NCI-H748 treated with DMSO at 0.1 percent for 48 hours (cell line): ENCODE measurements at regions not wholly inside any gene's neighbourhood (a gene's known extent, or its start where the extent isn't known, plus 50 kb on each side); places are given as distances from the start of the nearest gene placed in this dataset.
A peak's percentile ranks its signal among the peaks of the same experiment; 100 is the strongest.
"Not testable (repeated sequence)": the region's sequence is repeated elsewhere in the genome, so short reads cannot be mapped to it uniquely, and the experiment has no call there.

Experiments
- DNase-seq: peaks from one replicate; lab custom pipeline; 2025; lab: John Stamatoyannopoulos, UW

DNA sequence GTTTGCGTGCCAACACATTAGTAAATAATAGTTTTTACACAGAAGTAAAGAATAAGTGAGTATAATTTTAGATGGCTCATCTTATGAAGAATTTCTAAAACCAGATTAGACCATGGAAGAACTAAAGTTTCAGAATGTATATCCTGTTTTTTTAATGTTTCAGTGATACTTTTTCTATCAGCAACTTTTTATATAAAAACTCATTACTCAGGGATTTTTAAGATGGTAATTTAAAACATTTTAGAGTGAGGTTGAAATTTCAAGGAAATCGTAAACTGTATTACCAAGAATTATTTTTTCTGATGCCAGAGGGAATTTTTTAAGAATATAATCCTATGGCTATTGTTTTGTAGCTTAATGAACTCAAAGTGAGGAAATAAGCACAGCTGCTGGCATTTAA, 128.5 kb upstream of the FANCL start:
- no peak for DNase-seq

DNA sequence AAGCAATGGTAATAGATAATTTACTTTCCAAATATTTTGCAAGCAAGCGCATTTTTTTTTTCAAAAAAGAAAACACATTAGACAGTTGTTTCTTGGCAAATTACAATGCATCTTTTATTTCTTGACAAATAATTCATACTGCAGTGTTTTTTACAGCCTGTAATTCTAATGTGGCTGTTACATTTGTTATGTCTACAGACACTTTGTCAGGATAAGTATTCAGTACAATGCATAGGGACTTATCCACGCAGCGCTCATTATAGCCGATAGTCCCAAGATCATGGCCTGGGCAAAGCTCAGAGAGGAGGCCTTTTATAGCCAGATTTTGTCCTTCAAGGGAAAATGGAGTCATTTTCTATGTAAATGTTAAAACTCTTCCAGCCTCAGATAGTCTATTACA, 123.0 kb upstream of the FANCL start:
- DNase-seq, result no peak

DNA sequence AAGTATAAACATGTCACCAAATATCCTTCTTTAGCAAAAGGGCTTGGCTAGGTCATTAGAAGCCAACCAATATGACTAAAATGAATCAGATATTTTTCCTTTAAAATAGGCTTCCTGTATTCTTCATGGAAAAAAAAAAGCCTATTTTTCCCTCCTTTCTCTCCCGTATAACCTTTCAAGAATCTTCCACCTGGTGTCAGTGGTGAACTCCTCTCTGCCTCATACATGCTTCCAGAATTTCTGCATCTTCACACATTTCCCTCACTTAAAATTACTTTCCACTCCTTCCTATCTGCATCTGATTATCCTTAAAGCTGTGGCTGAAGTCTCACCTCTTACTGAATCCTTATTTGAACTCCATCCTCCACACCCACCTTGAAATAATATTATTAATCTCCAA, 116.9 kb upstream of the FANCL start:
- no peak for DNase-seq

DNA sequence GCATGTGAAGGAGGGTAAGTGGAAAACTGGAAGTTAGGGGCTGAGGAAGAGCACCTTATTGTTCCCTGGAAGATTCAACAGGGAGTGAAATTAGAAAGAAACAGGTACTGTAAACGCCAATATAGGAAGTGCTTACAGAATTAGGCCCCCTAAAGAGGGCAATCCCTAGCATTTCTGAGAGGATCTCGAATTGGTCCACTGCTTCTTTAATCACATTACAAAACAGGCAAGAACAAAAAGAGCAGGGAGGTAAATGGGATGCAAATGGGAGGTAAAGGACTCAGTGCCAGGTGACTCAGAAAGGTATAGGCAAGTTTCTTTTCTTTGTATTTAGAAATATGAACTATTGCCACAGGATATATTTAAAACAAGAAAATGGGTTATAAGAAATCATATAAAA, 116.4 kb upstream of the FANCL start:
- DNase-seq, result no peak

- no peak for DNase-seq
Measured at GRCh38 chr2:58354230-58354629, 113.1 kb upstream of the FANCL start.

GRCh38 chr2:58350484-58350883, 109.4 kb upstream of the FANCL start:
- DNase-seq, result no peak

DNA sequence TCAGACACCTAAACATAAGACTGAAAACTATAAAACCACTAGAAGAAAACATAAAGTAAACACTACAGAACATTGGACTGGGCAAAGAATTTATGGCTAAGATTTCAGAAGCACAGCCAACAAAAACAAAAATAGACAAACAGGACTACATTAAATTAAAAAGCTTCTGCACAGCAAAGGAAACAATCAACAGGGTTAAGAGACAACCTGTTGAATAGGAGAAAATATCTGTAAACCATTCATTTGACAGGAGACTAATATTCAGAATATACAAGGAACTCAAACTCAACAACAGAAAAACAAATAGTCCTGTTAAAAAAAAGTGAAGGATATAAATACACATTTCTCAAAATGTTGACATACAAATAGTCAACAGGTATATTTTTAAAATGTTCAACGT, 106.7 kb upstream of the FANCL start:
- DNase-seq, result no peak

GRCh38 chr2:58341047-58341446, 99.9 kb upstream of the FANCL start:
- DNase-seq, result no peak

- no peak for DNase-seq
Measured at GRCh38 chr2:58339548-58340243, 98.6 kb upstream of the FANCL start.

DNA sequence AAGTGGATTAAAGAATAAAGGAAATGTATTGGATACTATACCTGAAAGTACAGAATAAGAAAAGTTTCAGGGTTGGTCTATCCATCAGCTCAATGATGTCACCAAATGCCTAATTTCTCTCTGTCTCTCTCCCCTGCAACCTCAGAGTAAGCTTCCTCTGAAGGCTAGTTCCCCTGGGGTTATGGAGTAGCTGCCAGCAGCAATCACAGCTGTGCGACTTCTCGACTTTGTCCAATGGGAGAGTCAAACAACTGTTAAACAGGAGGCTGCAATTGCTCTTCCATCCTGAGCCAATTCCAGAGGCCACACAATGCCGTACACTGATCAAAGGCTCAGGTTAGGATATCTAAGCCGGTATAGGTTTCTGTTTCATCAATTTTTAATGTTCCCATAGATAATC, 95.3 kb upstream of the FANCL start:
- no peak for DNase-seq

GRCh38 chr2:58334414-58334813, 93.3 kb upstream of the FANCL start:
- no peak for DNase-seq

DNA sequence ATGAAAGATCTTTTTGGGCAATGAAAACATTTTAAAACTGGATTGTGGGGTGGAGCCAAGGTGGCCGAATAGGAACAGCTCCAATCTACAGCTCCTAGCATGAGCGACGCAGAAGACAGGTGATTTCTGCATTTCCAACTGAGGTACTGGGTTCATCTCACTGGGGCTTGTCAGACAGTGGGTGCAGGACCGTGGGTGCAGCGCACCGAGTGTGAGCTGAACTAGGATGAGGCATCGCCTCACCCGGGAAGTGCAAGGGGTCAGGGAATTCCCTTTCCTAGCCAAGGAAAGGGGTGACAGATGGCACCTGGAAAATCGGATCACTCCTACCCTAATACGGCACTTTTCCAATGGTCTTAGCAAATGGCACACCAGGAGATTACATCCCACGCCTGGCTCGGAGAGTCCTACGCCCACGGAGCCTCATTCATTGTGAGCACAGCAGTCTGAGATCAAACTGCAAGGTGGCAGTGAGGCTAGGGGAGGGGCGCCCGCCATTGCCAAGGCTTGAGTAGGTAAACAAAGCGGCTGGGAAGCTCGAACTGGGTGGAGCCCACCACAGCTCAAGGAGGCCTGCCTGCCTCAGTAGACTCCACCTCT, 84.3 kb upstream of the FANCL start:
- not testable (repeated sequence) for DNase-seq

- no peak for DNase-seq
Measured at GRCh38 chr2:58319481-58319880, 78.4 kb upstream of the FANCL start.

DNA sequence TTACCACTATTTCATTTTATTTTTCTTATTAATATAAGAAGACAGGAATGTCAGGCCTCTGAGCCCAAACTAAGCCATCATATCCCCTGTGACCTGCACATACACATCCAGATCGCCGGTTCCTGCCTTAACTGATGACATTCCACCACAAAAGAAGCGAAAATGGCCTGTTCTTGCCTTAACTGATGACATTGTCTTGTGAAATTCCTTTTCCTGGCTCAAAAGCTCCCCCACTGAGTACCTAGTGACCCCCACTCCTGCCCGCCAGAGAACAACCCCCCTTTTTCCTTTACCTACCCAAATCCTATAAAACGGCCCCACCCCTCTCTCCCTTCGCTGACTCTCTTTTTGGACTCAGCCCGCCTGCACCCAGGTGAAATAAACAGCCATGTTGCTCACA, 77.8 kb upstream of the FANCL start:
- not testable (repeated sequence) for DNase-seq

- DNase-seq, result no peak
Measured at GRCh38 chr2:58313926-58314325, 72.8 kb upstream of the FANCL start.

- DNase-seq, result no peak
Measured at GRCh38 chr2:58308435-58308834, 67.3 kb upstream of the FANCL start.

- no peak for DNase-seq
Measured at GRCh38 chr2:58304843-58305242, 63.7 kb upstream of the FANCL start.

DNA sequence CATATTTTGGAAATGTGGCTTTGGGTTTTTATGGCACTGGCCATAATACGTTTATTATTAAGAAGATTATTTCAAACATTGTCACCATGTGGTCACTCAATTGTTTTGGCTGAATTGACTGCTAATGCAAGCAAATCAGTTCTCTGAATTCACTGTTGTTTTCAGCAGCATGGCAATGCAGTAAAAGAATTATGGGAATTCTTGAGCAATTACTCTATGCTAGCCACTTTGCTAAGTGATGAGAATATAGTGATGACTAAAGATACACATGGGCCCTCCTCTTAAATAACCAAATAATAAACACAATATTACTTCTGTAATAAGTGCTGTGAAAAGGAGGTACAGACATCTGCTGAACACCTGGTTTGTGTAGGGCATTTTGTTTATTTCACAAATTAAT, 58.0 kb upstream of the FANCL start:
- DNase-seq, result no peak

- no peak for DNase-seq
Measured at GRCh38 chr2:58293056-58293455, 51.9 kb upstream of the FANCL start.

- DNase-seq, result peak; percentile 9
Measured at GRCh38 chr2:58291726-58292438, 50.8 kb upstream of the FANCL start.
